ENCODE measurements at regions not wholly inside any gene's neighbourhood (a gene's known extent, or its start where the extent isn't known, plus 50 kb on each side); places are given as distances from the start of the nearest gene placed in this dataset.

- DNase-seq (ENCODE audit: low read depth, low spot score) = no peak
Measured at GRCh38 chr19:30873691-30874090, 475.5 kb downstream of the TSHZ3 start.

DNA sequence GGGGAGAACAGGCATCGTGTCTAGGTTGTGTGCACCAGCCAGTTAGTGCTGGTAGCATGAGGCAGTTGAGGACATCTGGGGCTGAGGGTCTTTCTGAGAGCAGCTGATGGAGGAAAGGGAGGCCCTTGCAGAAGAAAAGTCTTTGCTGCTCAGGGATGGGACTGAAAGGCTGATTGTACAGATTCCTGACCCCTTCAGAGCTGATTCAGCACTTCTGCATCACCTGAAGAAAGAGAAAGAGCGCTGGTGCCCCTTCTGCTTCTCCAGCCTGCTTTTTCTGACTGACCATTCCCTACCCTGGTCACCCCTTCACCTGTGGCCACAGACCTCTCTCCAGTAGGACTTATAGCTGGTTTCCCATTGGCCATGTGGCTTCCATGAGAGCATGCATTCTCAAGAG lies 476.2 kb downstream of the TSHZ3 start:
- DNase-seq (ENCODE audit: low read depth, low spot score) = no peak

DNA sequence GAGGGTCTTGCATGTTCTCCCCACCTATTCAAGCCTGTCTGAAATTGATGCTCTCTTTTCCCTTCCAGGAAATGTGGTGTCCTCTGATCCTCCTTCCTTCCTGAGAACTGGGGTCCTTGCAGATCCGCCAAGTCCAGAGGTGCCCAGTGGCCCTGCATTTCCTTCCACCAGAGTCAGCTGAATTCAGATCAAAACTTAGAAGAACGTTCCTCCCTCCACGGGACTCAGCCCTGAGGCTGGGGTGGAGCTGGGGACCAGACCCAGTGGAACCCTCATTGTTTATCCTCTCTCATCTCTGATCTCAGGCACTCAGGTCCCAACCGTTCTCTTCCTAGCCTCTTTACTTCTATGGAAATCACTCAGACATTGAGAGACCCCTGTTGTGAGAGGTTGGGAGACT lies 477.3 kb downstream of the TSHZ3 start:
- no peak for DNase-seq (ENCODE audit: low read depth, low spot score)

- DNase-seq (ENCODE audit: low read depth, low spot score) = no peak
Measured at GRCh38 chr19:30870876-30871275, 478.4 kb downstream of the TSHZ3 start.

- no peak for DNase-seq (ENCODE audit: low read depth, low spot score)
Measured at GRCh38 chr19:30865511-30865910, 483.7 kb downstream of the TSHZ3 start.

DNA sequence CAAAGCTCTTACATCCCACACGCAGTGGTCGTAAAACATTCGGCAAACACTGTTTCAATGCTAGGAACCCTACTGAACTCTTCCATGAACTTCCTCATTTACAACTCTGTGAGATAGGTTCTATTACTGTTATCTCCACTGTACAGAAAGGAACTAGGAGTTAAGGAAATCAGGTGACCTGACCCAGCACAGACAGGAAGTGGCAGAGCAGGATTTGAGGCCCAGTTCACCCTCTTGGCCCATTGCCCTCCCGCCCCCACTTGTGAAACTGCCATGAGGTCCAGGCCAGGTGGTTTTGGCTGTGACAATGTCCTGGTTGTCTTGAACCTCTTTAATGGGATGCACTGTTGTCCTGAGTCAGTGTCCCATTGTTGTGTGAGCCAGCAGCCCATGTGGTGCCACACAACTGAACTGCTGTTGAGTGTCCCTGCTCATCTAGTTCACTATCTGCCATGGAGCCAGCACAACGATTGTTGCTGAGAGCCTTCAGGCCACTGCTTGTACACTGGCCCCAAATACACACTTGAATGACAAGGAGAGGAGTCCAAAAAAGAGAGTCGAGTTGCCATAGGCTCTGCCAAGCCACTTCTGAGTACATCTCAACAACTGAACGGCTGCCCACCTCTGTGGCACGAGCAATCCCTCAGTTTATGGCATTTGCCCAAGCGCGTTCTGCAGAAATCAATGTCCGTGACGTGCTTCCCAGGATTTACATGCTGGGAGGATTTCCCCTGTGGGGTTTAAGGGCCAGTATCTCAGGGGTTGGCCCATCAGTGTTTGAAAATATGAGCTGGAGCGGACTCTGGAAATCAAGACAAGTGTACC lies 484.6 kb downstream of the TSHZ3 start:
- no peak for DNase-seq (ENCODE audit: low read depth, low spot score)

DNA sequence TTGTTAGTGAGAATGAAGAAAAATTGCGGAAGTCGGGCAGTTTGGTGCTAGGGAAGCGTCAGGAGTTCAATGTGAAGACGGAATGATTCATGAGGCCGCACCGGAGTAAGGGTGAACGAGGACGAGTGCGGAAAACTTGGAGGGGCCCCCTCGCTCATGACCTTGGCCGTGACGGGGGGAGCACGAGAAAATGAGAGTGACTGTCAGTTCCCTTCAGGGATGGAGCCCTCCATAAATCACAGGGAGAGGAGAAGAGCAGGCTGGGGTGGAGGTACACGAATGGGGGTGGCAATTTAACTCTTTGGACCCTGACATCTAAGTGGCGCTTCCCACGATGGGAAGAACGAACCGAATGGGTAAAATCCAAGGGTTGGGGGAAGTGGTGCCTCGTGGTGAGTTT lies 486.4 kb downstream of the TSHZ3 start:
- DNase-seq (ENCODE audit: low read depth, low spot score) = no peak

- DNase-seq (ENCODE audit: low read depth, low spot score) = no peak
Measured at GRCh38 chr19:30861919-30862318, 487.3 kb downstream of the TSHZ3 start.

DNA sequence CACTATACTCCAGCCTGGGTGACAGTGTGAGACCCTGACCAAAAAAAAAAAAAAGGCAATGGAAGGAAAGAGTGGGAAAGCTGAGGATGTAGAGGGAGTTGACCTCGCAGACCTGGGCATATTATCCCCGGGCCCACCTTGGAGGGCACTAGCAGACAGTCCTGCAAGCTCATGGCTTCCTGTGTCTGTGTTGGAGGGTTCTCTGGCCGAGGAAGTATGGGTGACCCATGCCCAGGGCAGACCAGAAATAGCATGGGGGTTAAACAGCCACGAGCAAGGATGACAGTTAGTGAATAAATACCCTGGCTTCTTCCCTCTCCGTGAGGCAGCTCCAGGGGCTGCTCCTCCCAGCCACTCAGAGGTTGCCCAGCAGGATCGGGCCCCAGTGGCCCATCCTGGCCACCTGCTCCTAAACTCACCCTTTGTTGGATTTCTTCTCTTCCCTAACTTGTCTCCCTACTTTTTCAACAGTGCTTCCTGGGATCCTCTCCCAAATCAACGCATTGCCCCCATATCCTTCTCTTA lies 485.8 kb downstream of the ZNF536 start:
- no peak for DNase-seq (ENCODE audit: low read depth, low spot score)

- DNase-seq (ENCODE audit: low read depth, low spot score) = peak; percentile 1
Measured at GRCh38 chr19:30857388-30857787, 485.2 kb downstream of the ZNF536 start.

GRCh38 chr19:30856786-30857185 lies 484.6 kb downstream of the ZNF536 start:
- DNase-seq (ENCODE audit: low read depth, low spot score) = no peak

- DNase-seq (ENCODE audit: low read depth, low spot score) = no peak
Measured at GRCh38 chr19:30856376-30856775, 484.2 kb downstream of the ZNF536 start.

DNA sequence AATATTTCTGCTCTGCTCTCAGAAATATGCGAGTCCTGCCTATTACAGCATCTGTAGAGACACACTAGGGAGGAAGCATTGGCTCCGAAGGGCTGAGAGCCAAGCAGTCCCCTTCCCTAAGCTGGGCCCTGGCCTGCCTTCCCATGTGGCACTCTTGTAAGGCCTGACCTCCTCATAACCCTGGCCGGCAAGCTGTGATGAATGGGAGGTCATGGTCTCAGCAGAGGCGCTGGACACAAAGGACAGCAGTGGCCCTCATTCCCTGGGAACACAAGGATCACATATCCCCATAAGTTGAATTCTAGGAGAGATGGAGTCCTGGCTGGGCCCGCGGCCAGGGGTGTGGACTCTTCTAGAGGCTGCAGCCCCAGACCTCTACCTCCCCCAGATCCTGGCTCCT lies 483.3 kb downstream of the ZNF536 start:
- DNase-seq (ENCODE audit: low read depth, low spot score) = no peak

DNA sequence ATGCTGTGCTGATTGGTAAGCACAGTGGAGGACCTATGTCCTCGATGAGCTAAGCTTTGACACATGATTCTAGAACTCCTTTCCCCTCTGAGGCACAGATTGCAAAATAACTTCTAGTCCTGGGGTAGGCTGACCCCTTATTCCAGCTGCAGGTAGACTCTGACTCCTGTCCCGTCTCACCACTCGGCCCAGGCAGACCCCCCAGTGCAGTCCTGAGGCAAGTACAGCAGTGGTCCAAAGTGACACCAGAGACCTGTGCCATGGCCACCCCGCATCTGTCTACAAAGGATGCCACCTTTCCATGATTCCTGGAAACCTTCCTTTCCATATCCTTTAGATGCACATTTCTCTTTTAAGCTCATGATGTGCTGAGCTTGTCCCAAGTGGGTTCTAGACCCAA lies 482.5 kb downstream of the ZNF536 start:
- no peak for DNase-seq (ENCODE audit: low read depth, low spot score)

DNA sequence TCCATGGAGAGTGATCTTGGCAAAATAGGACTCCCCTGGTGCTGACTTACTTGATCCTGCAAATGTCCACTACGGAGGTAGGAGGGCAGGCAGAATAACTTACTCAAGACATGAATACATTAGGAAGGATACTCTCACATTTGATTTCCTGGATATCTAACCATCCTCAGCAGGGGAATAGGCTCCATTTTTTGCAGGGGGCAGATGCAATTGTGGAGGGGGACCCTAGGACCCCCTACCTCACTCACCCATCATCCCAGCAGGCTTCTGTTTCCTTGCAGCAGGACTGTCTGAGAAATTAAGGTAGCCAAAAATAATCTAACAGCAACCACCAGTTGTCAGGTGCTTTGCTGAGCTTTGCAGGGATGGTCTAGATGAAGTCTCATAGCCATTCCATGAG lies 482.0 kb downstream of the ZNF536 start:
- DNase-seq (ENCODE audit: low read depth, low spot score) = no peak

DNA sequence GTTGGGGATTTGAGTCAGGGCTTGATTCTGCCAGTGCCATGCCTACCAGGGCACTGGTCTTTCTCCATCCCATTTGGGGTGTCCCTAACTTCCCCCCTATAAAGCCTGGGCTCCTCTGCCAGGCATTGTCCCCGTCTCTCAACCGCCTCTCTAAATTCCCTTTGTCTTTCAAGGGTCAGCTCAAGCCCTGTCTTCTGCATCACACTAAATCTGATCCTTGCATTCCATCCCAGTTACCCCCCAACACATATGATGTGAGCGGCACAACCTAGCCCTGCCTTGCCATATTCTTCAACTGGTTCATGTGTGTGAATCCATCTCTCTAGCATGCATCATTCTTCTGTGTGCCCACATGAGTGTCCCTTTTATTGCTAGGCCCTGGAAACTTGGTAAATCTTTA lies 480.9 kb downstream of the ZNF536 start:
- DNase-seq (ENCODE audit: low read depth, low spot score) = no peak

GRCh38 chr19:30852168-30852567 lies 480.0 kb downstream of the ZNF536 start:
- DNase-seq (ENCODE audit: low read depth, low spot score) = no peak

DNA sequence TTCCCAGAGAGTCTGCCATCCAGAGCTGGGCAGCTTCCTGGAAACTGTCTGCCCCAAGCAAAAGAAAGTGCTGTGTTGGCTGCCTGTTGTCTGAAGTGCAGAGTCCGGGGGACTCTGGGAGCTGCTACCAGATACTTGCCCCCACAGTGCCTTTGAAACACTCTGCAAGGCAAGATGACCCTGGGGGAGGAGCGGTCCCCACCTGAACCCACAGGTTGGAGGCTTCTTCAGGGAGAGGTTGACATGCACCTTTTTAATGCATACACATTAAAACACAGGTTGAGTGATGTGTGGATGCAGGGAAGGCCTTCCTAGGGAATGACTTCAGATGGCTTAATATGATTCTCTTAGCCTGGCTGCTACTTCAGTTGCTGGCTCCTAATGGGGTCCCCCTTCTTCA lies 479.5 kb downstream of the ZNF536 start:
- no peak for DNase-seq (ENCODE audit: low read depth, low spot score)

GRCh38 chr19:30848636-30849425 lies 476.6 kb downstream of the ZNF536 start:
- DNase-seq (ENCODE audit: low read depth, low spot score) = no peak

GRCh38 chr19:30846102-30846501 lies 473.9 kb downstream of the ZNF536 start:
- no peak for DNase-seq (ENCODE audit: low read depth, low spot score)

DNA sequence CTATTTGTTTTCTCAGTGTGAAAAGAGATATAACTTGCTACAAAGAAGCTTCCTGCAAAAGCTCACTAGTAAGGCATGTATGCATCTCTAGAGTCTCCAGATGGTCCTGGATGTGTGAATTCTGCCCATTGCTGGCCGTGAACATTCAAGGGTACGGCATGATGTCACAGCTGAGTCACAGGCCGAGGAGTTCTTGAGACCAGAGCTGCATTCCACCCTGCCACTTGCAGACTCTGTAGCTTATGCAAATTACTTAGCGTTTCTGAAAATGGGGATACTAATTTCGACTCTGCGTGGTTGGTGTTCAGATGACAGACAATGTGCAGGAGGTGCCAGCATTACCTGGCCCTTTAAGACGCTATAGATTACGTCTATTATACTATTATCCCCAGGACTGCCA lies 470.7 kb downstream of the ZNF536 start:
- DNase-seq (ENCODE audit: low read depth, low spot score) = no peak

DNA sequence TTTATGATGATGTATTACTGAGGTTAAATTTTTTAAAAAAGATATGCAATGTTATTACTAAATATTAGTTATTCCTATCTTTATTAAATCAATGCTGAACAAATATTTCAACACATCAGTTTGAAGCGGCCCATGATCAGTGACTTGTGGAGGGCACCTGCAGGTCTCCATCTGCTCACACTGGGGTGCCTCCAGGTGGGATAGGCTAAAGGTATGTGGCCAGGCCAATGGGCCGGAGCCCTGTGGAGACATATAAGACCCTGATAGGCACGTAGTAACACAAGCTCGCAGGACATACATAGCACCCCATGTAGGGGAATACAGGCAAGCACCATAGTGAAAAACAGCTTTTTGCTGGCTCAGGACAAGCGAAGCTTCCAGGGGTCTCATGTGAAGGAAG lies 469.8 kb downstream of the ZNF536 start:
- no peak for DNase-seq (ENCODE audit: low read depth, low spot score)

GRCh38 chr19:30830875-30831274 lies 458.7 kb downstream of the ZNF536 start:
- no peak for DNase-seq (ENCODE audit: low read depth, low spot score)
